Neural cell (in vitro differentiated cells): ENCODE measurements at regions not wholly inside any gene's neighbourhood (a gene's known extent, or its start where the extent isn't known, plus 50 kb on each side); places are given as distances from the start of the nearest gene placed in this dataset.

Experiments used
- H2AFZ ChIP-seq: fragments of 200-600, 300-800 bp; sonication (generic), shearing (Covaris generic); 2 replicates; pipeline ENCODE4 v1.6.0; 2014; ENCODE audit warnings: low read depth, mild to moderate bottlenecking, antibody characterized with exemption, low read length, moderate library complexity
- H3F3A ChIP-seq: fragments of 200-600 bp; shearing (Covaris generic); 2 replicates; pipeline ENCODE4 v1.6.1; 2016; ENCODE audit warnings: mild to moderate bottlenecking, moderate library complexity, mixed read lengths, antibody characterized with exemption, low read length; ENCODE audit not compliant: insufficient read depth, poor library complexity, severe bottlenecking
- H3K27ac ChIP-seq: fragments of 200-600, 300-800 bp; sonication (generic), shearing (Covaris generic); 2 replicates; pipeline ENCODE4 v1.5.1; 2014; ENCODE audit warnings: mild to moderate bottlenecking, low read length, moderate library complexity
- H3K27me3 ChIP-seq: fragments of 300-800, 200-600 bp; sonication (generic), shearing (Covaris generic); 2 replicates; pipeline ENCODE4 v1.6.0; 2014; ENCODE audit warnings: mild to moderate bottlenecking, low read depth, low read length, moderate library complexity; ENCODE audit not compliant: insufficient read depth
- H3K36me3 ChIP-seq: fragments of 300-800, 200-600 bp; sonication (generic), shearing (Covaris generic); 2 replicates; pipeline ENCODE4 v1.5.1; 2014; ENCODE audit warnings: mild to moderate bottlenecking, antibody characterized with exemption, low read length, moderate library complexity; ENCODE audit not compliant: insufficient read depth
- H3K4me2 ChIP-seq: fragments of 300-800, 200-600 bp; sonication (generic), shearing (Covaris generic); 2 replicates; pipeline ENCODE4 v1.6.0; 2014; ENCODE audit warnings: mild to moderate bottlenecking, low read length
- H3K4me3 ChIP-seq: fragments of 300-800, 200-600 bp; sonication (generic), shearing (Covaris generic); 2 replicates; pipeline ENCODE4 v1.5.1; 2014; ENCODE audit warnings: mild to moderate bottlenecking, low read length, moderate library complexity
- H3K79me2 ChIP-seq: fragments of 200-600 bp; shearing (Covaris generic); replicated peaks from 2 replicates; pipeline ENCODE4 v1.6.0; 2014; ENCODE audit warnings: mild to moderate bottlenecking, low read length, moderate library complexity; ENCODE audit not compliant: insufficient read depth
- H3K9ac ChIP-seq: fragments of 300-800, 200-600 bp; sonication (generic), shearing (Covaris generic); 2 replicates; pipeline ENCODE4 v1.6.1; 2016; ENCODE audit warnings: mild to moderate bottlenecking, low read length, mixed read lengths
- H3K9me2 ChIP-seq: fragments of 200-600 bp; shearing (Covaris generic); 2 replicates; pipeline ENCODE4 v1.6.1; 2016; ENCODE audit warnings: mild to moderate bottlenecking, low read length, mixed read lengths; ENCODE audit not compliant: insufficient read depth
- H3K9me3 ChIP-seq: fragments of 200-600, 300-800 bp; sonication (generic), shearing (Covaris generic); 2 replicates; pipeline ENCODE4 v1.6.1; 2016; ENCODE audit warnings: mild to moderate bottlenecking, mixed run types, low read length, moderate library complexity, mixed read lengths
- H4K20me1 ChIP-seq: fragments of 200-600 bp; shearing (Covaris generic); 2 replicates; pipeline ENCODE4 v1.6.1; 2016; ENCODE audit warnings: mild to moderate bottlenecking, mixed run types; ENCODE audit not compliant: insufficient read depth
- EP300 ChIP-seq: fragments of 450-650 bp; conservative IDR thresholded peaks from 2 replicates; pipeline ENCODE4 v1.6.1; 2014; ENCODE audit warnings: antibody characterized with exemption, mild to moderate bottlenecking, moderate library complexity; ENCODE audit not compliant: poor library complexity, severe bottlenecking
- EZH2 ChIP-seq: fragments of 200-600, 300-800 bp; shearing (Covaris generic), sonication (generic); IDR thresholded peaks from 2 replicates; pipeline ENCODE4 v1.6.1; 2014; ENCODE audit warnings: antibody characterized with exemption, low read length, borderline replicate concordance, mild to moderate bottlenecking; ENCODE audit not compliant: insufficient read depth, poor library complexity, severe bottlenecking
- MXI1 ChIP-seq: fragments of 450-650 bp; conservative IDR thresholded peaks from 2 replicates; pipeline ENCODE4 v1.6.1; 2014; ENCODE audit warnings: antibody characterized with exemption, mild to moderate bottlenecking; ENCODE audit not compliant: poor library complexity, severe bottlenecking
- POLR2AphosphoS5 ChIP-seq: IDR thresholded peaks from 2 replicates; pipeline ENCODE4 v1.6.1; 2012
- RAD21 ChIP-seq: fragments of 450-650 bp; conservative IDR thresholded peaks from 2 replicates; pipeline ENCODE4 v1.6.1; 2014; ENCODE audit warnings: antibody characterized with exemption, mild to moderate bottlenecking, moderate library complexity
- SMC3 ChIP-seq: fragments of 450-650 bp; conservative IDR thresholded peaks from 2 replicates; pipeline ENCODE4 v1.6.1; 2014; ENCODE audit warnings: antibody characterized with exemption, mild to moderate bottlenecking, moderate library complexity; ENCODE audit not compliant: poor library complexity
- TAF1 ChIP-seq: IDR thresholded peaks from 2 replicates; pipeline ENCODE4 v1.6.1; 2012; ENCODE audit warnings: low read depth
- TF ChIP-seq, protein P1 (sequence below): fragments of 450-650 bp; IDR thresholded peaks from 2 replicates; pipeline ENCODE4 v1.5.1; 2014; ENCODE audit warnings: antibody characterized with exemption, mild to moderate bottlenecking, moderate library complexity; ENCODE audit not compliant: poor library complexity, severe bottlenecking
- TF ChIP-seq, protein P2 (sequence below): IDR thresholded peaks from 2 replicates; pipeline ENCODE4 v1.6.1; 2012; ENCODE audit warnings: borderline replicate concordance

DNA sequence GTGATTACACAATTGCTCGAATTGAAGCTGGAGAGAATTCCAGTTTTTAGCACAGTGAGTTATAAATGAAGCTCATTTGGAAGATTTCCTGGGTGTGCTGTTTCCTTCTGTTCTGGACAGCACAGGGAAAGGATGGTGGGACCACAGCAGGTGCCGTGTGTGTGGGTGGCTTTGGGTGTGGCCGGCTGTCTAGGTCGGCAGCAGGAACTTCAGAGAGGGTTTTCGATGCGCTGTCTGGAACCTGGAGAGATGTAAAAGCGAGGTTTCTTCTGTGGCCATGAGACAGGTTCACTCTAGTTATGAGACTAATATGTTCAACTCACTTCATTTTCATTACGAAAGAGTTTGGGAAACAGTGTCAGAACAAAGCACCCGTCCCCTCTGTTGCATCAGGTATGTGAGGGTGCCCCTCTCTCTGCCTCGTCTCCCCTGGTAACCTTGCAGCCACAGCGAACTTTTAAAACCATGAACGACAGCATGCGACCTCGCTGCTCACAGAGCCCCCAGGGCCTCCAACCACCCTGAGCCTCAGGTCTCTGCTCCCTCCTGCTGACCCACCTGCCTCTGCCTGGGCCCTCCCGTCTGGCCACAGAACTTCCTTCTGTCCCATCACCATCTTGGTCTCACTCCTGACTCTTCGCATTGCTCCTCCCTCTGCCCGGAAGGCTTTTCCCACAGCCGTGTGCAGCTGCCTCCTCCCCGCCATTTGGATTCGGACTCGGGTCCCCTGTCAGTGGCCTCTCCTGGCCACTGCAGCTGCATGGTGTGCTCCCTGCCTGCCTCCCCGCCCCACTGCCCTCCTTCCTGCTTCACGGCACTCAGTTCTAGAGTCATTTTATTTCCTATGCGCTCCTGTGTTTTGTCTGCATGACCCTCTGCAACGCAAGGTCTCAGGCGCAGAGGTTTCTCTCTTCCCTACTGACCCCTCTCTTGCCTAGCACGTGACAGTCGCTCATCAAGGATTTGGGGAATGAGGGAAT is 151.2 kb downstream of the NDUFA10 start:
- Histone ChIP-seq H3F3A (no peaks in the 10 kb centered on the region), H3K9ac (no peak overlapping the region), H3K4me3 (no peak overlapping the region), H3K79me2 (no peaks in the 10 kb centered on the region), H3K27me3 (no peaks in the 10 kb centered on the region), H3K27ac (no peak overlapping the region), H2AFZ (no peak overlapping the region), H3K4me2 (no peak overlapping the region), H3K9me3 (no peaks in the 10 kb centered on the region), H3K9me2 (no peaks in the 10 kb centered on the region), H4K20me1 (no peaks in the 10 kb centered on the region), H3K36me3 (no peaks in the 10 kb centered on the region)
- no peak for TF ChIP-seq RAD21
- TF ChIP-seq MXI1: no peak
- TF ChIP-seq, protein P1, sequence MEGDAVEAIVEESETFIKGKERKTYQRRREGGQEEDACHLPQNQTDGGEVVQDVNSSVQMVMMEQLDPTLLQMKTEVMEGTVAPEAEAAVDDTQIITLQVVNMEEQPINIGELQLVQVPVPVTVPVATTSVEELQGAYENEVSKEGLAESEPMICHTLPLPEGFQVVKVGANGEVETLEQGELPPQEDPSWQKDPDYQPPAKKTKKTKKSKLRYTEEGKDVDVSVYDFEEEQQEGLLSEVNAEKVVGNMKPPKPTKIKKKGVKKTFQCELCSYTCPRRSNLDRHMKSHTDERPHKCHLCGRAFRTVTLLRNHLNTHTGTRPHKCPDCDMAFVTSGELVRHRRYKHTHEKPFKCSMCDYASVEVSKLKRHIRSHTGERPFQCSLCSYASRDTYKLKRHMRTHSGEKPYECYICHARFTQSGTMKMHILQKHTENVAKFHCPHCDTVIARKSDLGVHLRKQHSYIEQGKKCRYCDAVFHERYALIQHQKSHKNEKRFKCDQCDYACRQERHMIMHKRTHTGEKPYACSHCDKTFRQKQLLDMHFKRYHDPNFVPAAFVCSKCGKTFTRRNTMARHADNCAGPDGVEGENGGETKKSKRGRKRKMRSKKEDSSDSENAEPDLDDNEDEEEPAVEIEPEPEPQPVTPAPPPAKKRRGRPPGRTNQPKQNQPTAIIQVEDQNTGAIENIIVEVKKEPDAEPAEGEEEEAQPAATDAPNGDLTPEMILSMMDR: no peak
- TF ChIP-seq TAF1: no peak
- no peak for TF ChIP-seq EP300
- TF ChIP-seq, protein P2, sequence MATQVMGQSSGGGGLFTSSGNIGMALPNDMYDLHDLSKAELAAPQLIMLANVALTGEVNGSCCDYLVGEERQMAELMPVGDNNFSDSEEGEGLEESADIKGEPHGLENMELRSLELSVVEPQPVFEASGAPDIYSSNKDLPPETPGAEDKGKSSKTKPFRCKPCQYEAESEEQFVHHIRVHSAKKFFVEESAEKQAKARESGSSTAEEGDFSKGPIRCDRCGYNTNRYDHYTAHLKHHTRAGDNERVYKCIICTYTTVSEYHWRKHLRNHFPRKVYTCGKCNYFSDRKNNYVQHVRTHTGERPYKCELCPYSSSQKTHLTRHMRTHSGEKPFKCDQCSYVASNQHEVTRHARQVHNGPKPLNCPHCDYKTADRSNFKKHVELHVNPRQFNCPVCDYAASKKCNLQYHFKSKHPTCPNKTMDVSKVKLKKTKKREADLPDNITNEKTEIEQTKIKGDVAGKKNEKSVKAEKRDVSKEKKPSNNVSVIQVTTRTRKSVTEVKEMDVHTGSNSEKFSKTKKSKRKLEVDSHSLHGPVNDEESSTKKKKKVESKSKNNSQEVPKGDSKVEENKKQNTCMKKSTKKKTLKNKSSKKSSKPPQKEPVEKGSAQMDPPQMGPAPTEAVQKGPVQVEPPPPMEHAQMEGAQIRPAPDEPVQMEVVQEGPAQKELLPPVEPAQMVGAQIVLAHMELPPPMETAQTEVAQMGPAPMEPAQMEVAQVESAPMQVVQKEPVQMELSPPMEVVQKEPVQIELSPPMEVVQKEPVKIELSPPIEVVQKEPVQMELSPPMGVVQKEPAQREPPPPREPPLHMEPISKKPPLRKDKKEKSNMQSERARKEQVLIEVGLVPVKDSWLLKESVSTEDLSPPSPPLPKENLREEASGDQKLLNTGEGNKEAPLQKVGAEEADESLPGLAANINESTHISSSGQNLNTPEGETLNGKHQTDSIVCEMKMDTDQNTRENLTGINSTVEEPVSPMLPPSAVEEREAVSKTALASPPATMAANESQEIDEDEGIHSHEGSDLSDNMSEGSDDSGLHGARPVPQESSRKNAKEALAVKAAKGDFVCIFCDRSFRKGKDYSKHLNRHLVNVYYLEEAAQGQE: no peak
- no peak for TF ChIP-seq POLR2AphosphoS5
- TF ChIP-seq EZH2: no peak
- TF ChIP-seq SMC3: no peak

DNA sequence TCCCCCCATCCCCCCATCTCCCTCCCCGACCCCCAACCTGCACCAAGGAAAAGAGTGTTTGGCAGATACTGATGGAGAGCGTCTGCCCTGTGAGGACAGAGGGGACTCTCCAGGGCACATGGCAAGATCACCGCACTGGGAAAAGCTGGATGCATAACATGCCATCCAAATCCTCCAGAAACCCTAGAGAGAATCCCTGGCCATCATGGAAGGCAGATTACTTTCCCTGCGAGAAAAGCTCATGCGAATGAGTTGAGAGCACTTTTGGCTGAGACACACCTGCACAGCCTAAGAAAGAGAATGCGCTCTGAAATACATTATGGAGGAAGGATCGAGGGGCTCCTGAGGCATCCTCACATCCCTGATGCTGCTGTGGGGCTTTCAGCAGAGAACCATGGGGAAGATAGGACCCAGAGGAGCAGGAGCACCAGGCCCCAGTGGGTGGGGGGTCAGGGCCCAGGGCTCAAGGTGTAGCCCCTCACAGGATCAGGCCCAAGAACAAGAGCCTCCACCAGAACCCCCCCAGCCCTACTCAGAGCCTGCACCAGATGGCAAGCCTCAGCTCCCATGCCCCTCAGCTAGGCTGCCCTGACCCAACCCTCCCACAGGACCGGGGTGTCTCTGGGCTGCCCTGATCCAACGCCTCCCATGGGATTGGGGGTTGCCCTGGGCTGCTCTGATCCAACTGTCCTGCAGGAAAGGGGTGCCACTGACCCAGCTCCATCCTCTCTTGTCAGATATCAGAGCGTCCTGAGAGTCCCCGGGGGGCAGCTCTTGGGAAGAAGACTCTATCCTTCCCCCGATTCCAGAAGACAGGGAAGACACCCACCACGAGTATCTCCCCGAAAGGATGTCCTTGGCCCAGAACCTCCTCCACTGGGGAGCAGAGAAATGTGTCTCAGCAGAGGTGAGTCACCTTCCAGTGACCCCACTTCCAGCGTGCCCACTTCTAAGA is 153.4 kb downstream of the NDUFA10 start:
- no peaks in the 10 kb centered on the region for H3K79me2 ChIP-seq
- no peaks in the 10 kb centered on the region for H4K20me1 ChIP-seq
- H3F3A ChIP-seq: no peaks in the 10 kb centered on the region
- H3K9me3 ChIP-seq: peaks cover 3% of the 10 kb centered on the region
- TF ChIP-seq SMC3 (no peak), MXI1 (no peak), EP300 (no peak), RAD21 (no peak), EZH2 (no peak), POLR2AphosphoS5 (no peak), TAF1 (no peak)
- TF ChIP-seq, protein P1: no peak
- TF ChIP-seq, protein P2: no peak
- no peak overlapping the region for H3K27ac ChIP-seq
- H3K9me2 ChIP-seq: no peaks in the 10 kb centered on the region
- H3K4me3 ChIP-seq: no peak overlapping the region
- H3K27me3 ChIP-seq: no peaks in the 10 kb centered on the region
- H3K9ac ChIP-seq: no peak overlapping the region
- H2AFZ ChIP-seq: no peak overlapping the region
- H3K36me3 ChIP-seq: no peaks in the 10 kb centered on the region
- H3K4me2 ChIP-seq: no peak overlapping the region
